Brain microvascular endothelial cell (primary cell): ENCODE measurements at regions not wholly inside any gene's neighbourhood (a gene's known extent, or its start where the extent isn't known, plus 50 kb on each side); places are given as distances from the start of the nearest gene placed in this dataset.

Source experiments
- DNase-seq: peaks from one replicate; pipeline ENCODE4 v3.0.0-alpha.2; 2020
- H3K27ac ChIP-seq: fragments of 250-450 bp; sonication (Bioruptor Pico); 2 replicates; pipeline ENCODE4 v1.5.1; 2020; ENCODE audit warnings: mild to moderate bottlenecking, moderate library complexity
- H3K27me3 ChIP-seq: fragments of 250-450 bp; sonication (Bioruptor Pico); replicated peaks from 2 replicates; pipeline ENCODE4 v1.5.1; 2020; ENCODE audit warnings: mild to moderate bottlenecking
- H3K36me3 ChIP-seq: fragments of 250-450 bp; sonication (Bioruptor Pico); replicated peaks from 2 replicates; pipeline ENCODE4 v1.5.1; 2020; ENCODE audit warnings: mild to moderate bottlenecking
- H3K4me3 ChIP-seq: 2 replicates; pipeline ENCODE4 v1.5.1; 2011; ENCODE audit warnings: low read depth, mild to moderate bottlenecking, control low read depth, low read length, moderate library complexity
- in situ Hi-C: cut with HindIII; loops from 2 replicates; pipeline ENCODE4 v1.10.0; 2017; ENCODE audit warnings: low sequenced_read_pairs, low pct_ligation_motif_present
- TF ChIP-seq, protein P1 (sequence below): IDR thresholded peaks from 2 replicates; pipeline ENCODE4 v1.5.1; 2011; ENCODE audit warnings: low read depth, mild to moderate bottlenecking, moderate library complexity, low read length, control low read depth, inconsistent platforms; ENCODE audit errors: missing control alignments

DNA sequence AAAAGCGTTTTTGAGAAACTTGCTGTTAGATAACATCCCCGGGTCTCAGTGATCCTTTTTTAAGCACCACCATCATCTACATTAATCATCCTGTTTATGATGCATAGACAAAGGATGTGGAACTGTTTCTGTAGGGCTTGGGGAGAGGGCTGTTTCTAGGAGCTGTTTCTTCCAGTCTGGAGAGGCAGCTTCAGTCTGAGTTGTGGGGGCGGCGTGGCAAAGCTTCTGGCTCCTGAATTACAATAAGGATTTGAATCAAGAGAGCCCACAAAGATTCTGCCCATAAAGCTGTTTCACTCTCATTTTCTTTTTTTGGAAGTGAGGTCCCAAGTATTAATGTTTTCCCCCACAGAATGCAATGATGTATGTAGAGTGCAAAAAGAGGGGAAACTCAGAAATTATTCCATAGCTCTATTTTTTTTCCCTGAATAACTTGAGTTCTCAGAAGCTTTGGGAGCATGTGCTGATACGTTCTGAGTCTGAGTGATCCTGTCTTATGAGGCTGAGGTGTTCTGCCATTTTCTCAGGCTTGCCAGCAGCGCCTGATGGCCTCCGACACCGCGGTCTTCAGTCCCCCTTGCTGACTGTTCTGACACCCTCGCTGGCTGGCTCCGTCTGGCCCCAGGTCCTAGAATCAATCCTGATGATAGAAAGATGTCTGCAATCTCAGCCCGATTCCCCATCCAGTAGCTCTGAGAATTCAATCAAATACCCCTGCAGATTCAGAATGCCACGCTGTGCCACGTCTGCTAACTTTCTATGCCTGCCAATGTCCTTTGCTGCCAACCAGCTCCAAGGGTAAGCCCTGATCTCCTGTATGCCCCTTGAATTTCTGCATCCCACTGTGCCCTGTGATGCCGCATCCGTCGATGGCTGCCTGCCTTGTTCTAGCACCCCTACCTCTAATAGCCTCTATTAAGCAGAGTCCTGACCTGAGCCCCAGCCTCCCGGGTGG, 92.4 kb upstream of the AKT3 start:
- no peaks in the 10 kb centered on the region for H3K27me3 ChIP-seq
- H3K4me3 ChIP-seq: no peak overlapping the region
- no peak for DNase-seq
- in situ Hi-C loops: no loop called here
- no peaks in the 10 kb centered on the region for H3K36me3 ChIP-seq
- H3K27ac ChIP-seq: no peak overlapping the region
- TF ChIP-seq, protein P1, sequence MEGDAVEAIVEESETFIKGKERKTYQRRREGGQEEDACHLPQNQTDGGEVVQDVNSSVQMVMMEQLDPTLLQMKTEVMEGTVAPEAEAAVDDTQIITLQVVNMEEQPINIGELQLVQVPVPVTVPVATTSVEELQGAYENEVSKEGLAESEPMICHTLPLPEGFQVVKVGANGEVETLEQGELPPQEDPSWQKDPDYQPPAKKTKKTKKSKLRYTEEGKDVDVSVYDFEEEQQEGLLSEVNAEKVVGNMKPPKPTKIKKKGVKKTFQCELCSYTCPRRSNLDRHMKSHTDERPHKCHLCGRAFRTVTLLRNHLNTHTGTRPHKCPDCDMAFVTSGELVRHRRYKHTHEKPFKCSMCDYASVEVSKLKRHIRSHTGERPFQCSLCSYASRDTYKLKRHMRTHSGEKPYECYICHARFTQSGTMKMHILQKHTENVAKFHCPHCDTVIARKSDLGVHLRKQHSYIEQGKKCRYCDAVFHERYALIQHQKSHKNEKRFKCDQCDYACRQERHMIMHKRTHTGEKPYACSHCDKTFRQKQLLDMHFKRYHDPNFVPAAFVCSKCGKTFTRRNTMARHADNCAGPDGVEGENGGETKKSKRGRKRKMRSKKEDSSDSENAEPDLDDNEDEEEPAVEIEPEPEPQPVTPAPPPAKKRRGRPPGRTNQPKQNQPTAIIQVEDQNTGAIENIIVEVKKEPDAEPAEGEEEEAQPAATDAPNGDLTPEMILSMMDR: no peak

- TF ChIP-seq, protein P1: no peak
- Histone ChIP-seq H3K27me3 (no peaks in the 10 kb centered on the region), H3K27ac (no peak overlapping the region), H3K36me3 (no peaks in the 10 kb centered on the region), H3K4me3 (no peak overlapping the region)
- DNase-seq: no peak
- in situ Hi-C loops: no loop called here
These were observed 90.4 kb upstream of the AKT3 start for GRCh38 chr1:243940451-243940850.

DNA sequence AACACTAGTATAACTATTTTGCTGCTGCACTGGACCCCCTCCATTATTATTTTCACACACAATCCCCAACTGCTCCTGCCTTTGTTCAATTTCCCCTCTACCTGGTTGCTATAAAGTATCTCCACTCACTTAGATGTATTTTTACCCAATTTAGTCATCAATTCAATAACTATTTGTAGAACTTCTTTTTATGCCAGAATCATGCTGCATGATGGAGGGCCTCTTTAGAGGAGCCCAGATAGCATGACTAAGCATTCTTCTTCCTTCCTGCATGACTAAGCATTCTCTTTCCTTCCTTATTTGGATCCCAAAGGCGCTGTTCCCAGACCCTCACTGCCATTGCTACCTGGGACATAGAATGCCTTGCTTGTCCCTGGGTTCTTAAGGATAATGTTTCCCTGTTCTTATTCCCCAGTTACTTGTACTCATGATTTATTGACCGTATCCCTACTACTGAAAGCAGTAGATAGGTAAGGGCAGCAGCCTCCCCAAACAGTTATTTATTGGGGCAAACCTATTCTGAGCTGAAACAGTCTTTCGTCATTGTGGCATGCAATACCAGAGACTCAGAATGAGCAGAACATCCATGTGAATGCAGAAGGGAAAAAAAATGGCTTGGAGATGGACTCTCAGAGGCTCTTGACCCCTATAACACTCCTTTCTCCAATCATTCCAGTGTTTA, 89.3 kb upstream of the AKT3 start:
- in situ Hi-C loops: no loop called here
- no peak overlapping the region for H3K4me3 ChIP-seq
- H3K36me3 ChIP-seq: no peaks in the 10 kb centered on the region
- TF ChIP-seq, protein P1: no peak
- no peak for DNase-seq
- H3K27me3 ChIP-seq: no peaks in the 10 kb centered on the region
- no peak overlapping the region for H3K27ac ChIP-seq

- Histone ChIP-seq H3K27me3 (no peaks in the 10 kb centered on the region), H3K4me3 (no peak overlapping the region), H3K36me3 (no peaks in the 10 kb centered on the region), H3K27ac (no peak overlapping the region)
- TF ChIP-seq, protein P1: no peak
- in situ Hi-C loops: no loop called here
- DNase-seq: no peak
These were observed 88.2 kb upstream of the AKT3 start for GRCh38 chr1:243938208-243938607.

DNA sequence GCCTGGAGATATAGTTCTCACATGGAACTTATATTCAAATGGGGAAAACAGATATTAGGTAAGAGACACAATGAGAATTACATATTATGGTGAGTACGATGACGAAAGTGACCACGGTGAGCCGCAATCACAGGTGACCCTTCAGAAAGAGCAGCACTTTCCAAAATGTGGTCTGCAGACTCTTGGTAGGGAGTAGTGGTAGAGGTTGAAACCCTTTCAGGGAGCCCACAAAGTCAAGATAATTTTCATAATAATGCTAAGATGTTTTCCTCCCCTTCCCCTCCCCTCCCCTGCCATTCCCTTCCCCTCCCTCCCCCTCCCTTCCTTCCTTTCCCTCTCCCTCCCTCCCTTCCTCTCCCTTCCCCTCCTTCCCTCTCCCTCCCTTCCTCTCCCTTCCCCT, 83.5 kb upstream of the AKT3 start:
- Histone ChIP-seq H3K4me3 (no peak overlapping the region), H3K36me3 (no peaks in the 10 kb centered on the region), H3K27ac (no peak overlapping the region), H3K27me3 (no peaks in the 10 kb centered on the region)
- in situ Hi-C loops: no loop called here
- no peak for DNase-seq
- TF ChIP-seq, protein P1: no peak
